ENCODE measurements at regions not wholly inside any gene's neighbourhood (a gene's known extent, or its start where the extent isn't known, plus 50 kb on each side); places are given as distances from the start of the nearest gene placed in this dataset.

- H3K4me3 Mint-ChIP-seq: no peak overlapping the region
Observed at GRCh38 chr1:91151702-91152101, 129.9 kb upstream of the ZNF644 start.

GRCh38 chr1:91148641-91149069 lies 126.8 kb upstream of the ZNF644 start:
- no peak for DNase-seq (ENCODE audit: extremely low spot score, unreplicated experiment)
- Mint-ChIP-seq H3K27me3 (no peaks in the 10 kb centered on the region), H3K36me3 (no peaks in the 10 kb centered on the region), H3K27ac (no peak overlapping the region), H3K9me3 (no peaks in the 10 kb centered on the region), H3K4me3 (no peak overlapping the region), H3K4me1 (ENCODE audit: unreplicated experiment) (no peaks in the 10 kb centered on the region)
- TF ChIP-seq, protein P1, sequence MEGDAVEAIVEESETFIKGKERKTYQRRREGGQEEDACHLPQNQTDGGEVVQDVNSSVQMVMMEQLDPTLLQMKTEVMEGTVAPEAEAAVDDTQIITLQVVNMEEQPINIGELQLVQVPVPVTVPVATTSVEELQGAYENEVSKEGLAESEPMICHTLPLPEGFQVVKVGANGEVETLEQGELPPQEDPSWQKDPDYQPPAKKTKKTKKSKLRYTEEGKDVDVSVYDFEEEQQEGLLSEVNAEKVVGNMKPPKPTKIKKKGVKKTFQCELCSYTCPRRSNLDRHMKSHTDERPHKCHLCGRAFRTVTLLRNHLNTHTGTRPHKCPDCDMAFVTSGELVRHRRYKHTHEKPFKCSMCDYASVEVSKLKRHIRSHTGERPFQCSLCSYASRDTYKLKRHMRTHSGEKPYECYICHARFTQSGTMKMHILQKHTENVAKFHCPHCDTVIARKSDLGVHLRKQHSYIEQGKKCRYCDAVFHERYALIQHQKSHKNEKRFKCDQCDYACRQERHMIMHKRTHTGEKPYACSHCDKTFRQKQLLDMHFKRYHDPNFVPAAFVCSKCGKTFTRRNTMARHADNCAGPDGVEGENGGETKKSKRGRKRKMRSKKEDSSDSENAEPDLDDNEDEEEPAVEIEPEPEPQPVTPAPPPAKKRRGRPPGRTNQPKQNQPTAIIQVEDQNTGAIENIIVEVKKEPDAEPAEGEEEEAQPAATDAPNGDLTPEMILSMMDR (conservative IDR thresholded peaks at IDR 0.05): no peak

More at GRCh38 chr1:91151702-91152101, 129.9 kb upstream of the ZNF644 start:
- no peak overlapping the region for H3K27ac Mint-ChIP-seq
- TF ChIP-seq, protein P1 (conservative IDR thresholded peaks at IDR 0.05): no peak
- H3K27me3 Mint-ChIP-seq: peaks cover 3% of the 10 kb centered on the region
- no peak for DNase-seq (ENCODE audit: extremely low spot score, unreplicated experiment)
- H3K4me1 Mint-ChIP-seq (ENCODE audit: unreplicated experiment): no peaks in the 10 kb centered on the region
- H3K36me3 Mint-ChIP-seq: no peaks in the 10 kb centered on the region
- H3K9me3 Mint-ChIP-seq: no peaks in the 10 kb centered on the region

DNA sequence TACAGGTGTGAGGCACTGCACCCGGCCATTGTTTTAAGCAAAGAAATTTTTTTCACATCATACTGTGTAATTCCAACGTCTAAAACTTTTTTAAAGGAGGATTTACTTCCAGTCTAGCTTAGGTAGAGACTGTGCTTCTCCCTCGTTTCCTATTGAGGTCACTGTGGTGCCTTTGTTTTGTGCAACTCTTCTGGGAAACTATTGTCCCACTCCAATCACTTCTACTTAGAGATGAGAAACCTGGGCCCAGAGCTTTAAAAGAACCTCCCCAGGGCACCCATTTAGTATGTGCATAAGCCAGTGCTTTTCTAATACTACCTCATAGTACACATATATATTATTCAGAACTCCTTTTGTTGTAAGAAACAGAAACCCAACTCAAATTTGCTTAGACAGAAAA lies 120.0 kb upstream of the ZNF644 start:
- TF ChIP-seq, protein P1 (conservative IDR thresholded peaks at IDR 0.05): no peak
- H3K27ac Mint-ChIP-seq: no peak overlapping the region
- DNase-seq (ENCODE audit: extremely low spot score, unreplicated experiment): no peak

DNA sequence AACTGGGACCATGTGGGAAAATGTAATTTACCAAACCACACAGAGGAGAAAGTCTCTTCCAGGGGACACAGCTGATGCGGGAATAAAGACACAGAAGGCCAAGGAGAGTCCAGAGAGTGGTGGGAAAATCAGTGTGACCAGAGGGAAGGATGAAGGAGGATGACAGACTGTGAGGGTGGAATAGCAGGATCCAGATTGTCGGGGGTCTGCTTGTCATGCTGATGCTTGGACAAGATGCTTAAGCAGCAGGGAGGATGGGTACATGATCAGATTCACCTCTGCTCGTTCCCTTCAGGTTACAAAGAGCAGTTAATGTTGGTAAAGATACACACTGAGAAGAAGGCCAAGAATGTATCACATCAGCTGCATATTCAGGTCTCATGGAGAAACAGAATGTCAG lies 117.1 kb upstream of the ZNF644 start:
- Mint-ChIP-seq H3K27ac (no peak overlapping the region), H3K36me3 (no peaks in the 10 kb centered on the region), H3K9me3 (no peaks in the 10 kb centered on the region), H3K27me3 (no peaks in the 10 kb centered on the region), H3K4me1 (ENCODE audit: unreplicated experiment) (no peaks in the 10 kb centered on the region), H3K4me3 (no peak overlapping the region)
- DNase-seq (ENCODE audit: extremely low spot score, unreplicated experiment): no peak
- TF ChIP-seq, protein P1 (conservative IDR thresholded peaks at IDR 0.05): no peak

More for the DNA sequence above, 120.0 kb upstream of the ZNF644 start:
- H3K27me3 Mint-ChIP-seq: no peaks in the 10 kb centered on the region
- H3K4me3 Mint-ChIP-seq: no peak overlapping the region
- H3K4me1 Mint-ChIP-seq (ENCODE audit: unreplicated experiment): no peaks in the 10 kb centered on the region
- H3K9me3 Mint-ChIP-seq: no peaks in the 10 kb centered on the region
- H3K36me3 Mint-ChIP-seq: no peaks in the 10 kb centered on the region

DNA sequence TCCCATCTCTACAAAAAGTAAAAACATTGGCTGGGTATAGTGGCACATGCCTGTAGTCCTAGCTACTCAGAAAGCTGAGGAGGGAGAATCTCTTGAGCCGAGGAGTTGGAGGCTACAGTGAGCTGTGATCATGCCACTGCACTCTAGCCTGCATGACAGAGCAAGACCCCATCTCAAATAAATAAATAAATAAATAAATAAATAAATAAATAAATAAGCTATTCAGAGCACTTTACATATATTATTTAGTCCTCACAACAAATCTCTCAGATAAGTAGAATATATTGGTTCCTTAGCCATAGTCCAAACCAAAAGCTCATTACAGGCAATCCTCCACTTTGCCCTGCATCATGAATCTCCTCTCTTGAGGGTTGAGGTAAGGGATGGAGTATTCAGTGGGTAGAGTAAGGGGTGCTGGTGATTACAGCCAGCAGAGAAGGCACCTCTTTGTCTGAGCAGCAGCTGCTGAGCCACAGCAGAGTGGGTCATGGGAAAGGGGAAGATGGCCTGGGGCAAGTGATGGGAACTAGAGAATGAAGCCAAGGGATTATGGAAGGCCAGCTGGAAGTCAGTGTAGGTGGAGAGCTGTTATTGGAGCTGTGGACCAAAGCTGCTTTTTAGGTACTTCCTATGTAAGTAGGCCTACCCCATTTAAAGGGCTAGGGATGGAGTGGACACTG lies 115.5 kb upstream of the ZNF644 start:
- no peak overlapping the region for H3K4me3 Mint-ChIP-seq
- no peak overlapping the region for H3K27ac Mint-ChIP-seq
- no peak for DNase-seq (ENCODE audit: extremely low spot score, unreplicated experiment)
- H3K36me3 Mint-ChIP-seq: no peaks in the 10 kb centered on the region
- H3K9me3 Mint-ChIP-seq: no peaks in the 10 kb centered on the region
- no peaks in the 10 kb centered on the region for H3K27me3 Mint-ChIP-seq
- no peaks in the 10 kb centered on the region for H3K4me1 Mint-ChIP-seq (ENCODE audit: unreplicated experiment)
- TF ChIP-seq, protein P1 (conservative IDR thresholded peaks at IDR 0.05): no peak

All from type B pancreatic cell (in vitro differentiated cells).